Erythroblast (primary cell): ENCODE measurements at regions not wholly inside any gene's neighbourhood (a gene's known extent, or its start where the extent isn't known, plus 50 kb on each side); places are given as distances from the start of the nearest gene placed in this dataset.
"Not testable (repeated sequence)": the region's sequence is repeated elsewhere in the genome, so short reads cannot be mapped to it uniquely, and the experiment has no call there.

Source experiments
- DNase-seq, 2 experiments: peaks; one replicate each; lab custom pipeline; 2025; lab: John Stamatoyannopoulos, UW
- GATA1 ChIP-seq: IDR thresholded peaks from 2 replicates; pipeline ENCODE4 v1.6.1; 2011; ENCODE audit warnings: low read depth, mild to moderate bottlenecking, control low read depth, low read length, moderate library complexity
- POLR2A ChIP-seq: IDR thresholded peaks from 2 replicates; pipeline ENCODE4 v1.6.1; 2011; ENCODE audit warnings: mild to moderate bottlenecking, low read length

- no peak for TF ChIP-seq GATA1
- no peak for TF ChIP-seq POLR2A
- DNase-seq, result no peak
Measured at GRCh38 chr12:107200394-107200793, 107.0 kb upstream of the CRY1 start.

GRCh38 chr12:107207931-107208525 is 114.7 kb upstream of the CRY1 start:
- TF ChIP-seq GATA1 (no peak), POLR2A (no peak)
- no peak for DNase-seq

GRCh38 chr12:107209700-107210099 is 116.4 kb upstream of the CRY1 start:
- DNase-seq, result not testable (repeated sequence)

DNA sequence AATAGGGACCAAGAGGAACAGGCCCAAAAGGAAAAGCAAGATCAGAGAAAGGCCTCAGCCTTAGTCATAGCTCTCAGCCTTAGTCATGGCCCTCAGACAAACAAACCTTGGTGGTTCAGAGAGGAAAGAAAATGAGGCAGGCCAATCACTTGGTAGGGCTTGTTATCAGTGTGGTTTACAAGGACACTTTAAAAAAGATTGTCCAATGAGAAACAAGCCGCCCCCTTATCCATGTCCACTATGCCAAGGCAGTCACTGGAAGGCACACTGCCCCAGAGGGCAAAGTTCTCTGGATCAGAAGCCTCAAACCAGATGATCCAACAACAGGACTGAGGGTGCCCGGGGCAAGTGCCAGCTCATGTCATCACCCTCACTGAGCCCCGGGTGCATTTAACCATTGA is 121.0 kb upstream of the CRY1 start:
- DNase-seq, result not testable (repeated sequence)

GRCh38 chr12:107216411-107216810 is 123.1 kb upstream of the CRY1 start:
- DNase-seq, result not testable (repeated sequence)

DNA sequence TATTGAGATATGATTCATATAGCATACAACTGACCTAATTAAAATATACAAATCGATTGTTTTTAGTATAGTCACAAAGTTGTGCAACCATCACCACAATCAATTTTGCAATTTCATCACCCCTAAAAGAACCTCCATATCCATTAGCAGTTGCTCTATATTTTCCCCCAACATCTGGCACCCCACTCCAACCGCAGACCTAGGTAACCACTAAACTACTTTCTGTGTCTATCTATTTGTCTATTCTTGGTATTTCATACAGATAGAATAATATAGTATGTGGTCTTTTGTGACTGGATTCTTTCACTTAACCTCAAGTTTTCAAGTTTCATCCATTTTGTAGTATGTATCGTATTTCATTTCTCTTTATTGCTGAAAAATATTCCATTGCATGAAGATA is 126.0 kb upstream of the CRY1 start:
- TF ChIP-seq GATA1, result no peak
- no peak for TF ChIP-seq POLR2A
- DNase-seq, result no peak

- no peak for DNase-seq
- TF ChIP-seq GATA1 (no peak), POLR2A (no peak)
Measured at GRCh38 chr12:107221913-107222312, 128.6 kb upstream of the CRY1 start.

DNA sequence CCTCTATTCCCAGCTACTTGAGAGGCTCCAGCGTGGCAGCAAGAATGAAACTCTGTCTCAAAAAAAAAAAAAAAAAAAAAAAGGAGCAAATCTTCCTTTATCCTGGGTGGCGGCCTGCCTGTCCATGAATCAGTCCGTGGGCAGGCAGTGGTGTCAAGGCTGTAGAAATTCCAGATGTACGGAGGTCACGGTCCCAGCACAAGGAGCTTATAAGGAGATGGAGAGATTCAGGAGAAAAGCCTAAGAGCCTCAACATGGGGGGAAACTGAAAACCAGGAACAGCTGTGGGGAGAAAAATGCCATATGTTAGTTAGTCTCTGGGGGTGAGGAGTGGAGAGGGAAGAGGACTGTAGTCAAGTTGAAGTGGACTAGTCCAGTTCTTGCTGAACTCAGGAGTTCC is 130.5 kb upstream of the CRY1 start:
- no peak for DNase-seq

DNA sequence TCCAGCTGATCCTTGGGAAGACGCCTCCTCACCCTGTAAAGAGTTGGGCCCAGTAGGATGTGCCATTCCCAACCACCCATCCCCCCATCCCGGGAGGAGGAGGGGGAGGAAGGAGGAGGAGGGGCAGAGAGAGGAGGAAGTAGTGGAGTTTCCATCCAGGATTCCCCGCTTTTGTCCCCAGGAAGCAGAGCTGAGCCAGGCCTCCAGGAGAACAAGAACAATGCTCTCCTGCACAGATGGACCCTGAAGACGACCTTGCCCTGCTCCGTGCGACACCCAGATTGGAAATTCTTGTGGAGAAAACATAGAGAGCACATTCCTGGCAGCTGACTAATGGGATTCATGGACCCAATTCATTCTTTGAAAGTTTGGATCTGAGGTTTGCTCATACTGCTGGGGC is 132.3 kb upstream of the CRY1 start:
- no peak for DNase-seq
- no peak for TF ChIP-seq GATA1
- TF ChIP-seq POLR2A, result no peak

More for the DNA sequence above, 130.5 kb upstream of the CRY1 start:
- TF ChIP-seq GATA1 (no peak), POLR2A (no peak)

DNA sequence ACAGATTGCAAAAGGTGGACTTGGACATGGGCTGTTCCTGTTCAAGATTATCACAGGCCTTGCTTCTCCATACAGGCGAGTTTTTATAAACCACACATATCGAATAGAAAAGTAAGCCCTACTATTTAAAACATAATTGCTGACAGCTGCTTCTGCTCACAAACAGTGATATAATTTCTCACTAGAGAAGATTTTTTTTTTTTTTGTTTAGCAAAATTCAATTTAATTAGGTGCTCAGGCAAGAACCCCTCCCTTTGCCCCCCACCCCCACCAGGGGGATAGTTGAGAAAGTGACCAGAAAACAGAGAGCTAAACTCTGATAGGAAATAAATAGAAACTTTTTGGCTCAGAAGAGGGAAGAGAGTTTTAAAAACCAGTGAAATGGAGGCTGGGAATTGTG is 132.8 kb upstream of the CRY1 start:
- no peak for TF ChIP-seq GATA1
- no peak for TF ChIP-seq POLR2A
- DNase-seq, result no peak

DNA sequence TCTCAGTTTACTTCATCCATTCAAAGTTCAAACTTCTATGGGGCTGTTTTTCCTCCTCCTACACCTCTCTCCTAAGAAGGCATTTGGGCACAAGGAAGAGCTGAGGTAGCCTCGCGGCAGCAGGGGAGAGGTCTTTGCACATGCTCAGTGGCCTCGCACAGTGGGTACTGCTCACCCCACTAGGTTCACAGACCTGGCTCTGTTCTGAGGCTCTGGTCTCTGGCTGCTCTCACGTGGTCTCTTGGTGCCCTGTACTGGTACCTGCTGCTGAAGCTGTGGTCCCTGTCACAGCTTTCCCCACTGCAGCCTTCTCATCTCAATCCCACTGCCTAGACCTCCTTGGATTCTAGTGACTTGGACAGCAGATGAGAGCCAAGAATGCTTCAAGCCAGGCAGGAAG is 134.7 kb upstream of the CRY1 start:
- DNase-seq, result no peak
- no peak for TF ChIP-seq POLR2A
- TF ChIP-seq GATA1, result no peak

GRCh38 chr12:107229827-107230226 is 136.5 kb upstream of the CRY1 start:
- TF ChIP-seq POLR2A, result no peak
- TF ChIP-seq GATA1, result no peak
- no peak for DNase-seq

DNA sequence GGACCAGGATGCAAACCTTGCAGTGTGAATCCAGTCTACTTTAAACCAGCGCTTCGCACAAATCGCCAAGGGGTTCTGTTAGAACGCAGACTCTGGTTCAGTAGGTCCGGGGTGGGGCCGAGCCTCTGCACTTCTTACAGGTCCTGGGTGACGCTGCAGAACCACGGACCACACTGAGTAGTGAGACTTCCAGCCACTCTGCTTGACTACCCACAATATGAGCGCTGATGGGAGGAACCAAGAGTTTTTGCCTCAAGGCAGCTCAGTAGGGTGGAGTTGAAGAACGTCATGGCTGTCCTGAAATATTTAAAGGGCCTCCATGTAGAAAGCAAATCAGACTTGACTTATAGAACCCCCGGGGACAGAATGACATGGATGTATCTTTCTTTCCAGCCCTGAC is 138.0 kb upstream of the CRY1 start:
- no peak for DNase-seq
- no peak for TF ChIP-seq POLR2A
- no peak for TF ChIP-seq GATA1

GRCh38 chr12:107233551-107233950 is 140.2 kb upstream of the CRY1 start:
- DNase-seq, result no peak
- TF ChIP-seq POLR2A, result no peak
- TF ChIP-seq GATA1, result no peak

DNA sequence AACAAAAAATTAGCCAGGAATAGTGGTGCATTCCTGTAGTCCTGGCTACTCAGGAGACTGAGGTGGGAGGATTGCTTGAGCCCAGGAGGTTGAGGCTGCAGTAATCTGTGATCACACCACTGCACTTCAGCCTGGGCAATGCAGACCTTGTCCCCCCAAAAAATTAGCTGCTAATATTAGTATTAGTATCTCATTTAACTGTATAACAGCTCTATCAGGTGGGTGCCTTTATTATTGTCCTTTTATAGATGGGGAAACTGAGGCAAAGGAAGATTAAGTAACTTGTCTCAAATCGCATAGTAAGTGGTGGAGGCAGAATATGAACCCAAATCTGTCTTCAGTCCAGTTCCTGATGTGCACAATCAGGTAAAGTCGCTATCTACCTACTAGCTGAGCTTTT is 142.3 kb upstream of the CRY1 start:
- TF ChIP-seq POLR2A (no peak), GATA1 (no peak)
- DNase-seq, result no peak

- TF ChIP-seq POLR2A, result no peak
- no peak for TF ChIP-seq GATA1
Measured at GRCh38 chr12:107236824-107237511, 143.6 kb upstream of the CRY1 start.

More at GRCh38 chr12:107236824-107237511, 143.6 kb upstream of the CRY1 start:
- no peak for DNase-seq
